OCI-LY7 (cell line): ENCODE measurements at regions not wholly inside any gene's neighbourhood (a gene's known extent, or its start where the extent isn't known, plus 50 kb on each side); places are given as distances from the start of the nearest gene placed in this dataset.

Experiments
- BruUV-seq: library from RNA; stranded (reverse); fragments of 400-500 nt; replicated peaks from 2 replicates; lab custom pipeline; 2021; lab: Mats Ljungman, UMichigan
- CTCF ChIA-PET: fragments of 300-600 bp; sonication (Branson Sonifier 250); formaldehyde crosslinking; loops from one replicate; lab custom pipeline; 2022; ENCODE audit warnings: antibody characterized with exemption; ENCODE audit not compliant: unreplicated experiment; lab: Charles Lee
- POLR2A ChIA-PET: fragments of 300-600 bp; sonication (Branson Sonifier 250); formaldehyde crosslinking; loops from one replicate; lab custom pipeline; 2022; ENCODE audit warnings: antibody characterized with exemption; lab: Charles Lee
- DNase-seq: peaks from one replicate; pipeline ENCODE4 v3.0.0-alpha.2; 2015; ENCODE audit warnings: low spot score
- H2AFZ ChIP-seq: fragments of 200-600 bp; sonication (generic), shearing (Covaris generic); 2 replicates; pipeline ENCODE4 v1.6.1; 2014; ENCODE audit warnings: mild to moderate bottlenecking, antibody characterized with exemption, low read length, moderate library complexity
- H3K27ac ChIP-seq: fragments of 200-600 bp; sonication (generic); 2 replicates; pipeline ENCODE4 v1.5.1; 2014; ENCODE audit warnings: mixed run types, low read depth, mild to moderate bottlenecking, moderate library complexity, low read length, inconsistent platforms; ENCODE audit not compliant: poor library complexity, severe bottlenecking
- H3K36me3 ChIP-seq: fragments of 200-600 bp; sonication (generic); 2 replicates; pipeline ENCODE4 v1.6.1; 2014; ENCODE audit warnings: mild to moderate bottlenecking, antibody characterized with exemption, low read length, moderate library complexity, mixed read lengths; ENCODE audit not compliant: insufficient read depth
- H3K4me1 ChIP-seq: fragments of 200-600 bp; sonication (generic); 2 replicates; pipeline ENCODE4 v1.5.1; 2014; ENCODE audit warnings: mild to moderate bottlenecking, low read length; ENCODE audit not compliant: insufficient read depth, poor library complexity, severe bottlenecking
- H3K4me2 ChIP-seq: fragments of 200-600 bp; sonication (generic); 2 replicates; pipeline ENCODE4 v1.6.1; 2014; ENCODE audit warnings: mild to moderate bottlenecking, low read length
- H3K4me3 ChIP-seq: fragments of 200-600 bp; sonication (generic); 2 replicates; pipeline ENCODE4 v1.5.1; 2014; ENCODE audit warnings: mild to moderate bottlenecking, low read depth, low read length; ENCODE audit not compliant: poor library complexity, severe bottlenecking
- H3K79me2 ChIP-seq: fragments of 200-600 bp; sonication (generic); 2 replicates; pipeline ENCODE4 v1.6.1; 2016; ENCODE audit warnings: low read depth, mild to moderate bottlenecking, low read length, moderate library complexity, mixed read lengths; ENCODE audit not compliant: insufficient read depth
- H3K9me2 ChIP-seq: fragments of 200-600 bp; sonication (generic); 2 replicates; pipeline ENCODE4 v1.6.1; 2016; ENCODE audit warnings: mild to moderate bottlenecking, low read length, mixed read lengths; ENCODE audit not compliant: insufficient read depth
- H3K9me3 ChIP-seq: fragments of 200-600 bp; sonication (generic); 2 replicates; pipeline ENCODE4 v1.6.1; 2014; ENCODE audit warnings: mild to moderate bottlenecking, mixed run types, low read length, mixed read lengths
- H4K20me1 ChIP-seq: fragments of 200-600 bp; sonication (generic); 2 replicates; pipeline ENCODE4 v1.6.1; 2014; ENCODE audit warnings: mild to moderate bottlenecking, antibody characterized with exemption, low read length, moderate library complexity, mixed read lengths; ENCODE audit not compliant: insufficient read depth
- EZH2phosphoT487 ChIP-seq: fragments of 200-600 bp; sonication (generic); IDR thresholded peaks from 2 replicates; pipeline ENCODE4 v1.6.1; 2018; ENCODE audit warnings: low read depth, borderline replicate concordance, mild to moderate bottlenecking, mixed run types, antibody characterized with exemption, low read length, moderate library complexity, mixed read lengths
- intact Hi-C: fragments of 100-400 bp; cut with micrococcal nuclease; formaldehyde crosslinking; loops from one replicate; pipeline ENCODE4 v1.10.0; 2022; ENCODE audit not compliant: unreplicated experiment
- TF ChIP-seq, protein P1 (sequence below): fragments of 200-600 bp; sonication (generic); conservative IDR thresholded peaks from 2 replicates; pipeline ENCODE4 v1.5.1; 2014; ENCODE audit warnings: mild to moderate bottlenecking, antibody characterized with exemption, low read length, moderate library complexity, mixed read lengths

DNA sequence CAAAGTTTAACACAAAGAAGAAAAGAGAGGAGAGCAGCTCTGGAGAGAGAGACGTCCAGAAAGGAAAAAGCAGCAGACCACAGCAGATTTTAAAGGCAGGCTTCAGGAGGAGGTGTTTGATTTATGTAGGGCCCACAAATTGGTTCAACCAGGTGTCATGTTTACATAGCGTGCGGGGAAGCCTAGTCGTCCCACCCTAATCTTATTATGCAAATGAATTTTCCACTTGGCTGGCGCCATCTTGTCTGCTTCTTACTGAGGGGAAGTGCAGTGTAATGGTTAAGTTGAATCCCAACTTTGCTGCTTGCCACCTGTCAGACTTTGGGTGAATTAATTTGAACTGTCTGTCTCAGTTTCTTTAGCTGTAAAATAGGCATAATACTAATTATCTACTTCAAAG, 282.4 kb upstream of the CYRIA start:
- no peaks in the 10 kb centered on the region for H3K4me1 ChIP-seq
- no peaks in the 10 kb centered on the region for H4K20me1 ChIP-seq
- no peaks in the 10 kb centered on the region for H3K9me2 ChIP-seq
- no peak overlapping the region for H3K4me3 ChIP-seq
- H3K27ac ChIP-seq: no peak overlapping the region
- intact Hi-C loops: no loop called here
- ChIA-PET POLR2A (interaction anchor here (1.0 kb wide), 1 partner anchor 21 kb away, joined by 3 read pairs; no protein-coding TSS in a partner anchor), CTCF (no interaction called here)
- no peaks in the 10 kb centered on the region for H3K36me3 ChIP-seq
- no peak for TF ChIP-seq EZH2phosphoT487
- TF ChIP-seq, protein P1, sequence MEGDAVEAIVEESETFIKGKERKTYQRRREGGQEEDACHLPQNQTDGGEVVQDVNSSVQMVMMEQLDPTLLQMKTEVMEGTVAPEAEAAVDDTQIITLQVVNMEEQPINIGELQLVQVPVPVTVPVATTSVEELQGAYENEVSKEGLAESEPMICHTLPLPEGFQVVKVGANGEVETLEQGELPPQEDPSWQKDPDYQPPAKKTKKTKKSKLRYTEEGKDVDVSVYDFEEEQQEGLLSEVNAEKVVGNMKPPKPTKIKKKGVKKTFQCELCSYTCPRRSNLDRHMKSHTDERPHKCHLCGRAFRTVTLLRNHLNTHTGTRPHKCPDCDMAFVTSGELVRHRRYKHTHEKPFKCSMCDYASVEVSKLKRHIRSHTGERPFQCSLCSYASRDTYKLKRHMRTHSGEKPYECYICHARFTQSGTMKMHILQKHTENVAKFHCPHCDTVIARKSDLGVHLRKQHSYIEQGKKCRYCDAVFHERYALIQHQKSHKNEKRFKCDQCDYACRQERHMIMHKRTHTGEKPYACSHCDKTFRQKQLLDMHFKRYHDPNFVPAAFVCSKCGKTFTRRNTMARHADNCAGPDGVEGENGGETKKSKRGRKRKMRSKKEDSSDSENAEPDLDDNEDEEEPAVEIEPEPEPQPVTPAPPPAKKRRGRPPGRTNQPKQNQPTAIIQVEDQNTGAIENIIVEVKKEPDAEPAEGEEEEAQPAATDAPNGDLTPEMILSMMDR: no peak
- no peak for DNase-seq
- no peaks in the 10 kb centered on the region for H3K9me3 ChIP-seq
- no peak overlapping the region for H3K4me2 ChIP-seq
- H2AFZ ChIP-seq: no peak overlapping the region
- no TSS peak for BruUV-seq
- H3K79me2 ChIP-seq: no peaks in the 10 kb centered on the region

DNA sequence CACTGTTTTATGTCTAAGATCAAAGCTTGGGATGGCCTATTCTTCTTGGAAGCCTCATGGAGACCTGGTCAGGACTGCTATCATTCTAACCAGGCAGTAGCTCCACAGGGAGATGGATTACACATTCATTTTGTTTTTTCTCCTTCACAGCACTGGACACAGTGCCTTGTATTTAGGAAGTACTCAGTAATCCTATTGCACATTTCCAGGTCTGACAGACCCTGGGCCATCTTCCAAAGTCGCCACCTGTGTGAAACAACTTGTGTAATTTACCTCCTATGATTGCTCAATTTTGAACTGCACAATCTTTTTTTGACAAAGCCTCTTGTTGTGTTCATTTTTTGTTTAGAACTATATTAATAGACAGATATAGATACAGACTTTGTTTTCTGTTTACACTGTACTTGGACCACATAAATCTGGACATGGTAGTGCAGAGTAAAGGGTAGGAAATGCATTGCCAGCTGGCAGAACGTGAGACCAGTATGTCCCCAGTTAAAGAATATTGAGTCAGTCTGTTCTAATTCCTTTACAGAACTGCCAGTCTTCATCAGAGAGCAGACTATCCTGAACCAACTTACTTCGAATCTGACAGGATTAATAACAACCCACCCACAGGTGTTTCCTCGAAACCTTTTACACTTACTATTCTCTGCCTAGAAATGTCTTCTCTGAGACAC, 277.8 kb upstream of the CYRIA start:
- intact Hi-C loops: no loop called here
- Histone ChIP-seq H3K4me2 (no peak overlapping the region), H3K9me3 (no peaks in the 10 kb centered on the region), H2AFZ (no peak overlapping the region), H3K36me3 (no peaks in the 10 kb centered on the region), H4K20me1 (no peaks in the 10 kb centered on the region), H3K4me3 (no peak overlapping the region), H3K9me2 (no peaks in the 10 kb centered on the region), H3K79me2 (no peaks in the 10 kb centered on the region), H3K4me1 (no peaks in the 10 kb centered on the region), H3K27ac (no peak overlapping the region)
- no TSS peak for BruUV-seq
- POLR2A ChIA-PET: interaction anchor here (1.3 kb wide), 1 partner anchor 10 kb away, joined by 3 read pairs; no protein-coding TSS in a partner anchor
- CTCF ChIA-PET: no interaction called here
- TF ChIP-seq, protein P1: no peak
- TF ChIP-seq EZH2phosphoT487: no peak
- DNase-seq: no peak

DNA sequence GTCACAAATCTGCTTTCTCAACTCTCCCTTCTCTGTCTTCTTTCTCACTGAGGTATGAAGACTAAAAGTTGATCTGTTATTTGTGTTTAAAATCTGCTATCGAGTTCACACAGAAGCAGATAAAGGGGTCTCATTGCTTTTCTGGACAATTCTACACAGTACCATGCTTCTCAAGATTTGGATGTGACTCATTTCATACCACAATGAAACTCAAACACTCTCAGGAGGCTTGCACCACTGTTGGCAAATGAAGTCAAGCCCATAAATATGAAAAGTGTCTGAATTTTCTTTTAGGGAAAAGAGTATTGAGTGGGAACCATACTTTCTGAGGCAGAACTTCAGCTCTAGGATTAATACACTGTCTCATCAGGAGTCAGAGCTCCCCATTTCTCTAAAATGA, 274.6 kb upstream of the CYRIA start:
- H3K9me2 ChIP-seq: no peaks in the 10 kb centered on the region
- H3K9me3 ChIP-seq: no peaks in the 10 kb centered on the region
- no peak overlapping the region for H3K27ac ChIP-seq
- intact Hi-C loops: no loop called here
- BruUV-seq: no TSS peak
- POLR2A ChIA-PET: interaction anchor here (0.6 kb wide), 1 partner anchor 693 kb away, joined by 3 read pairs; no protein-coding TSS in a partner anchor
- no peaks in the 10 kb centered on the region for H3K4me1 ChIP-seq
- H3K4me2 ChIP-seq: no peak overlapping the region
- CTCF ChIA-PET: no interaction called here
- DNase-seq: no peak
- no peak overlapping the region for H3K4me3 ChIP-seq
- no peak overlapping the region for H2AFZ ChIP-seq
- no peaks in the 10 kb centered on the region for H4K20me1 ChIP-seq
- H3K36me3 ChIP-seq: no peaks in the 10 kb centered on the region
- no peaks in the 10 kb centered on the region for H3K79me2 ChIP-seq
- no peak for TF ChIP-seq EZH2phosphoT487
- TF ChIP-seq, protein P1: no peak
